GM21423 (cell line): ENCODE measurements at regions not wholly inside any gene's neighbourhood (a gene's known extent, or its start where the extent isn't known, plus 50 kb on each side); places are given as distances from the start of the nearest gene placed in this dataset.
"Not testable (repeated sequence)": the region's sequence is repeated elsewhere in the genome, so short reads cannot be mapped to it uniquely, and the experiment has no call there.

ENCODE experiments used
- ATAC-seq: cut with Tn5 transposase; IDR thresholded peaks from one replicate; pipeline ENCODE4 v1.9.1; 2021; ENCODE audit warnings: mild to moderate bottlenecking, moderate library complexity; ENCODE audit not compliant: unreplicated experiment

DNA sequence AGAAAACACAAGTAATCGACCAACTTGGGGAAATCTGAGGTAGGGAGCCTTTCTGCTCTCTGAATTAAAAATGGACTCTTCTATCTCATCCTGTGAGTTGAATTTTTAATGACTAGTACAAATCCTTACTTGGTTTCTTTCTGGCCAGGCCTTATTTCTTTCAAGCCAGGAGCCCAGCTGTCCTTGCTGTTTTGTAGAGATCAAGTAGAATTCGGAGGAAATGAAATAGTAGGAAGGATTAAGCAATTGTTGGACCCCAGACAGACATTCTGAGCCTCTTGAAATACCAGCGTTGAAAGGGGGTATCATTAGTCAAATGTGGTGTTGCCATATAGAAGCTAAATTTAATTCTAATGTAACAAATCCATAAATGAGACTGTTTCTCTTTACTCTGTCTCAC lies 53.7 kb upstream of the SMIM15 start:
- ATAC-seq, result no peak

DNA sequence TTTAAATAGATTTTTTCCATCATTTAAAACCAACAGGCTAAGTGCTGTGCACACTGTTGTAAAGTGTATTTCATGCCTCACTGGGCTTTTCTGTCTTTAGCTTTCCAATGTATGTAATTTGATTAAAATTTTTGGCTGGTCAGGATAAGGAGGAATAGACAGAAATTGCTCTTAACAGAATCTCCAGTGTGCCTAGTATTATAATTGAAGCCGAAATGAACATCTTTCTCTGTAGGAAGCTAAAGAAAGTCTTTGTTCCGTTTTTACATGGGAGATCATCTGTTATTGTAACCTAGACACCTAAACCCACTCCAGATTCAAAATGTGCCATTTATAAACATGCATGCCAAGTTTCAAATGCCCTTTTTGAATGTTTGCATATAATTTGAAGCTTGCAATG lies 54.5 kb upstream of the SMIM15 start:
- no peak for ATAC-seq

DNA sequence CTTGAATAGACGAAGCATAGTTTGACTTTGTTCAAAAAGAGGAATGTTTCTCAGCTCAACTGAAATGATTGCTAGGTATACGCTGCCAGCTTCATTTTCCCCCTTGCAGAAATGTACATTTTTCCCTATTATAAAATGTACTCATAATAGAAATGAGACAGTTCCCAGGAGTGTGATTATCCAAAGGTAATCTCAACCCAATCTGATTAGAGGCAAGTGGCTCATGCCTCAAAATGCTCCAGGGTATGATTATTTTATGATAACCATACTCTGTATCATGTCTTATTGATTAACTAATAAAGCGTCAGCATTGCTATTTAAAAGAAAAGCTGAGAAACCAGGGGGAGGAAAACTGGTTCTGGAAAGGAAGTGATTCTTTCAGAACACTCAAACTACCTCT lies 54.9 kb upstream of the SMIM15 start:
- ATAC-seq, result no peak

DNA sequence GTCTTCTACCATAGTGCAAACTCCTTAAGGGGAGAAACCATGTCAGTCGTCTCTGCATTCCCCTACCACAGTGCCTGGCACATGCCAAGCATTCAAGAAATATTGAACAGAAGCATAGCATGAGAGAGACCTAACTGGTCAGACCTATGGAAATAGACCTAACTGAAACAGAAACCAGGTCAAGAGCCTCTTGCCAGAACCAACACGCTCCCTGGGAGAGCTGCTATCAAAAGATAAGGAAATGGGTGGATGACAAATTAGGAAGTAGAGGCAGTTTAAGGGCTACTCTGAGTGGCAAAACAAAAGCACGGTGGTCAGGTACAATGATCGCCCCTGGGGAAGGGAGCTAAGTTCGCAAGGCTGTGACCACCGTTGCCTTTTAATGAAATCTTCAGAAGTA lies 66.0 kb upstream of the SMIM15 start:
- no peak for ATAC-seq

DNA sequence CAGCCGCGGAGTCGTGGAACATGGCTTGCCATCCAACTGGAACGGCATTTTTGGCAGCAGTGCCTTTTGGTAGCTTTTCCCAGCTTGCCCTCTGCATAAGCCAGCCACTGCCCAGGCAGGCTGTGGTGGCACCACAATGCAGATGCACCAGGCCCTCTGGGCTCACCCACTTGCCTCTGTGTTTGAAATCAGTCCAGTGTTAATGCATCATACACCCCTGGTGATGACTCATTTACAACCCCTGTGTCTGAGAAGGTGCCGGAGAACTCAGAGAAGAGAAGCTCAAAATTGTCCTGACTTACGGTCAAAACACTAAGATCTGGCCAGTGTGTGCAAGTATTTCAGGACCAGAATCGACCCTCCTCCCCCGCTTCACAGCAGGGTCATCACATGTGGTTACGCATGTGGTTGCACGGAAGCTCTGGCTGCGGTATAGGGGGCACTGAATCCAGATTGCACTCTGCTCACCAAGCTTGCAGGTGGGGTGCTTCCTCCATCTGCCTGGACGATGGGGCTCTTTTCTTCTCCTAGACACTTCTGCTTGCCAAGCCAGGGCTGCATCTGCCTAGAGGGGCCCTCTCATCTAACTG lies 66.5 kb upstream of the SMIM15 start:
- no peak for ATAC-seq

DNA sequence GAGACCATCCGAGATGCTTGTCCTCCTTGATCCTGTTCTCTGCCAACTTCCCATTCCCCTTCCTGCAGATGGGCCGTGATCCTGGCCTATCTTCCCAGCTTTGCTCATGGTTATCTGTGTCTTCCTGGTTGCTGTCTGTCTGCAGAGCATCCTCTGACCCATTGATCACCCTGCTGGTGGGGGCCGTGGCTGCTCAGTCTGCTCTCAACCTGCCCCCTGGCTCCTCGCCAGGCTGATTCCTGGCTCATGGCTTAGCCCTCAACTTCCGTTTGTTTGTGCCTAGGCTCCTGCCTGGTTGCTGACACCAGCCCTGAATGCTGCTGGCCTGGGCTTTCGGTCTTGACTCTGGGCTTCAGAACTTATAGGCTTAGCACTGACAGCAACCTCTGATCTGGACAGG lies 67.1 kb upstream of the SMIM15 start:
- ATAC-seq, result no peak

DNA sequence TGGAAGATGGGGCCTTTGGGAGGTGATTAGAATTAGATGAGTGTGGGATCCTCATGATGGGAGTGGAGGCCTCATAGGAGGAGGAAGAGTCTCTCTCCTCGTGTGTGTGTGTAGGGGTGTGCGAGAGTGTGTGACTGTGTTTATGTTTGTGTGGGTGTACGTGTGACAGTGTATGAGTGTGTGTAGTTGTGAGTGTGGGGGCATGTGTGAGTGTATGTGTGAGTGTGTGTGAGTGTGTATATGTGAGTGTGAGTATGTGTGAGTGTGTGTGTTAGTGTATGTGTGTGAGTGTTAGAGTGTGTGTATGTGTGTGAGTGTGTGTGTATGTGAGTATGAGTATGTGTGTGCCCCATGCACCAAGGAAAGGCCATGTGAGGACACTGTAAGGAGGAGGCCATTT lies 68.2 kb upstream of the SMIM15 start:
- ATAC-seq, result no peak

DNA sequence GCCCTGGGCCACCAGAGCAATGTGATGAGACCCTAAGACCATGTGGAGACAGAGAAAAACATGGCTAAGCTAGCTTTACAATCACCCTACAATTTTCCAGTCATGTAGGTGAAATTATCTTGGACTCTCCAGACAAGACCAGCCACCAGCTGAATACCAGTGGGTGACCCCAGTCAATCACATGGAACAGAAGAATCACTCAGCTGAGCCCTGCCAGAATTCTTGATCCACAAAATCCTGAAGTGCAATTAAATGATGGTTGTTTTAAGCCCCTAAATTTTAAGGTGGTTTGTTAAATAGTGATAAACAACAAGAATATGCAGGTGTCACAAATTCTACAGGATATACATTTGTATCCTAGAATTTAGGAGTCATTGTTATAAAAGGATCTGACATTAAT lies 69.5 kb upstream of the SMIM15 start:
- ATAC-seq, result no peak

DNA sequence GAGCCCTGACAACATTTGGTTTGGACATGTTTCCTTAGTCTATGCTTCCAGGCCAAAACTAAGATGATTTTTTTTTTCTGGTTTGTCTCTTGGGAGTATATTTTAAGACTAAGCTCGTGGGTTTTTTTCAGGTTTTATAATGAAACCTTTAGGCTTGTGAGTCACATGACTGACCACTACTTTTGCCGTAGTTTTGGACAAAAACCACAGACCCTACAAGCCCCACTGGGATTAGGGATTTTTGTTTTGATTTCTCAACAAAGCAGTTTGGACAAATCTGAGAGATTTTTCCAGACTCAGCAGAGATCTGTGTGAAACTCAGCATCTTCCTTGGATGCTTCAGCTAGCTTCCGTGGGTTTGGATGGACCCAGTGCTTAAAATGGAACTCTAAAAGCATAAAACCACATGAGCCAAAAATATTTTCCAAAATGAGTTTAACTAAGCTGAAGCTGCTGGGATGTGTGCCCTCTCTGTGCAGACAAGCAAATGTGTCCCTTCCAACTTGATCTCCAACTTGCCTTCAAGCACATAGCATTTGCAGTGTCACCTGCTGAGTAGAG lies 70.3 kb upstream of the SMIM15 start:
- ATAC-seq, result no peak

DNA sequence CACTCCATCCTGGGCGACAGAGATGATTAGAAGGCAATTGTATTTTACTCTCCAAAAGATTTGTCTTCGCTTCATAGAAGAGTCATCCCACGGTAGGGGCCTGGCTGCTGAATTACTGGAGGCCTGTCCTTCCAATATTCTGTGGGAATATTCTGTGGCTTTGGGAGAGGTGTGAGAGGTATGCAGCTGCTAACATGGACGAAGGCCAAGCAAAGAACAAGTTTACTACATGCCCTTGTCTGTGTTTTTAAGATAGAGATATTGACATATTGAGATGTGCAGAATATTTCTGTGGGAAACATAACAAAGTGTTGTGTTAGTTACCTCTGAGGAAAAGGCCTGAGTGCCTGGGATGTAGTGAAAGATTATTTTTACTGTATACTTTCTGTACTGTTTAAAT lies 71.8 kb upstream of the SMIM15 start:
- ATAC-seq, result no peak

DNA sequence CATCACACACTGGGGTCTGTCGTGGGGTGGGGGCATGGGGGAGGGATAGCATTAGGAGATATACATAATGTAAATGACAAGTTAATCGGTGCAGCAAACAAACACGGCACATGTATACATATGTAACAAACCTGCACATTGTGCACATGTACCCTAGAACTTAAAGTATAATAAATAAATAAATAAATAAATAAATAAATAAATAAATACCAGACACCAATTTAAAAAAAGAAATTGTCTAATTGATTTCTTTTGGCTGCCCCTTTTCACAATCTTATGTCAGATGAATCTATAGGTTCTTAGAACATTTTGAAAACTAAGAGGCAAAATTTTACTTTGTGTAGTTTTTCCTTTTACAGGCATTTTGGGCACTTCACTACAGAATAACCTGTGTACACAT lies 74.4 kb upstream of the SMIM15 start:
- not testable (repeated sequence) for ATAC-seq

DNA sequence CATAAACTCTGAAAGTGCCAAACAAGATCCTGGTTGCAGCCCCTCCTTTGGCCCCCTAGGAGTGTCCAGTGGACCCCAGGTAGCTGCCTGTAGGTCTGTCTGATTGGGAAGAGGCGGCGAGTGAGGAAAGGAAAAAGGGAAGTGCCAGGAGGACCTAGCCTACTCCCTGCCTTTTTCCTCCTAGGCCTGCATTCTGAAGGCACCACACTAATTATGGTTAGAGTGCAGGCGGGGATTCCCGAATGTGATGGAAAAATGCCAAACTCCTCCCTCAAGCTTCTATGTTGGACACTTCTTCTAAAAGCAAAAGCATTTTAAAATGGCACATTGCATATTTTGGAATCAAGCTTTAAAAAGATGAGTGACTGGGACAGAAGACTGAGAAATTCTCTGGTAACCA lies 83.2 kb upstream of the SMIM15 start:
- ATAC-seq, result no peak

DNA sequence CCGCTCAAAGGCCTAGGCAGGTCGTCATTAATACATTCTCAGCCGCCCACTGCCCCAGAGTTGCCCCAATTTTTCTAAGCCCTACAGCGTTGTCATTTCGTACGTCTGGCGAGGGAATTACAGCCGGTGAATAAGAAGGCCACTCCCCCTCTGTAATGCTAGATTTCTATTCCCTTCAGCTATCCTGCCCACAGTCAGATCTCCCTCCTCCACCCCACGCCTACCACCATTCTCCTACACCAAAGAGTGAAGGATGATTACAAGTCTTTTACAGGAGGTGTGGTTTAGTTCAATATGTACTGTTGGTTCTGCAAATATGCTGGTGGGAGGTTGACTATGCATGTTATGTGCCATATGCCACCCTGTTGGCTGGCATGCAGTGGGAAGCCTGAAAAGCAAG lies 83.7 kb upstream of the SMIM15 start:
- ATAC-seq, result no peak

DNA sequence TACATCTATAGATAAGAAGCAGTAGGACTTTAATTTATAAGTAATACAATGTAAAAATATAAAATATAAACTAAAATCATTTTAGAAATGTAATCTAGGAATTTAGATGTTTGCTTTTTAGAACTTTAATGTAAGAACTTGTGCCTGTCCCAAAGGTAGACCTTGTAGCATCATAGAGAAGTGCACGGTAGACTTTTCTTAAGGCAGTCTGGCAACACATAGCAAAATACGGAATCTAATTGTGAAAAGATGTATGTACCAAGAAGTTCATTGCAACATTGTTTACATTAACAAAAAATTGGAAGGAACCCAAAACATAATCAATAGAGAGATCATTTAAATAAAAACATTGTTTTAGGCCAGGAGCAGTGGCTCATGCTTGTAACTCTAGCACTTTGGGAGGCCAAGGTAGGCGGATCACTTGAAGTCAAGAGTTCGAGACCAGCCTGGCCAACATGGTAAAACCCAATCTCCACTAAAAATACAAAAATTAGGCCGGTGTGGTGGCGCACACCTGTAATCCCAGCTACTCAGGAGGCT lies 84.6 kb upstream of the SMIM15 start:
- ATAC-seq, result no peak

DNA sequence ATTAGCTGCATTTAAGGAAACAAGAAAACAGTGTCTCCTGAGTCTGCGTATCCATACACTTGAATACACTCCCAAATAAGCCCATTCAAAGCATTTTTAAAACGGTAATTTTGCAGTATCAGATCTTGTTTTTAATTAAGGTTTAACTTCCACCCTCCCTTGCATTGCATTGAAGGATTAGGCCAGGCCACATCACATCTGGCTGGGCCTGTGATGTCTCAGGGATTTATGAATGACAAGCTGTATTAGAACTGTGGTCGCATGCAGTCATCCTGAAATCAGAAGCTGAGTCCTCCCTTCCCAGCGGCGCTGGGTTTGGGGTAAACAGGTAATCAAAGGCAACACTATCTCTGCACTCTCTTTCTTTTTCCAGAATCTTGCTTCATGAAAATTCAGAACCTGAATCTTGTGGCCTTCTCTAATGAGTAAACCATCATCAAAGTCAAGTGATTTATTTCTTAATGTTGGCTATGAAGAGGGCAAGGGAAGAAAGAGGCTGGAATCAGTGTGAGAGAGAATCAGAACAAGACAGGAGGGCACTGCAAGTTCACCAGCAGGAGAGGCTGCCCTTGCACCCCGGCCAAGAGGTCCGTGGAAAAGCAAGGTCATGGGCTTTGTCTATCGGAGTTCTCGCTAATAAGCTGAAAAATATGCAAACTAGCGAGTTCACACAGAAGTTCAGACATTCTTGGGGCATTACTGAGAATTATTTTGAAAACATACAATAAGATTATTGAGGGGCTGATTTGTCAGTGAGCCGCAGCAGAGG lies 80.0 kb upstream of the ZSWIM6 start:
- ATAC-seq, result no peak

DNA sequence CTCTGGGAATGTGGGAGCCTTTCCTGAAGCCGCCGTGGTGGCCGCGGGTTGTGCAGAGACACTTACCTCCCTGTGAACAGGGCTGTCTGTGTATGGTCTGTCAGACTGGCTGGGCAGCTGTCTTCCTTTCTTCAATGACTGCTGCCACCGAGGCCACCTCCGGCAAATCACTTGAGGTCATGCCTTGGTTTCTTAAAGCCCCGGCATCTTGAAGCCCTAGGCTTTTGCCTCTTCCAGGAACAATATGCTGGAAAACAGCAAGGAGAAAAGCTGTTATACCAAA lies 79.5 kb upstream of the ZSWIM6 start:
- no peak for ATAC-seq

DNA sequence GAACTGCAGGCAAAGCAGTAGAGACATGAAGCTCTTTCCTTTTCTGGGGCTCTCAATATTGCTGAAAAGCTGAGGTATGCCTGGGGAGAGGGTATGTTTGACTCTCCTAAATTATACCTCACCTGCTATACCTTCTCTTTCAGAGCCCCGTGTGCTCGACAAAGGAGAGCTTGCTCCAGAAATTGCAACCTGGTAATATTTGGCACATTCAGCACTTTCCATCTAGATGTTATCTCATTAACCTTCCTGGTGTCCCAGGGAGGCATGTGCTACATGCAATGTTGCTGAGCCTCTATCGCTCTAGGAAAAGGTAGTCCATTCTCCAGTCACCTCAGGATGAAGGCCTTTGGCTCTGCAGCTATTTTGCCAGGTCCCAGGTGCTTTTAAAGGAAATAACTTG lies 78.5 kb upstream of the ZSWIM6 start:
- ATAC-seq, result no peak

DNA sequence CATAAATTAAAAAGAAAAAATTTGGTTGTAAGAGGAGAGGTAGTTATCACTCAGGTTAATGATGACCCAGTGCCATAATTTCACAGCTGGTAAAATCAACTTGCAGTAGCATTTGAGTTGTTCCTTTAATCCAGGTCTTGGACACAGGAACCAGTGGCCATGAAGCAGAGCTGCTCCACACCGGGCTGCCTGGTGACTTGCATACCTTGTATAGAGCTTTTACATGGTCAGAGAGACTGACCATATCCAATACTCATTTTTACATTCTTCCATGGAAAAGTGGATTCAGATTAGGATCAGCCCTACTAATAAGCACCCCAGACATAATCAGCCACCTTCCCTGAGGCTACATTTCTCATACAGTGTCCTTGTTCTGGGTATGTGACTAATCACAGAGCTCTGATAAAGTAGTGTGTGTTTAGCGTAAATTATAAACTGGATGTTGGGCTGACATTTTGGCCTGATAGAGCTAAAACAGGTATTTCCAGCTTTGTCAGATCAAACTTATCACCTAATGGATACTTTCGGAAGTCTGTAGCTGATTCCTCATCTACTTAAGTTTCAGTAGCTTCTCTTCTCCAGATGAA lies 77.0 kb upstream of the ZSWIM6 start:
- ATAC-seq, result no peak

DNA sequence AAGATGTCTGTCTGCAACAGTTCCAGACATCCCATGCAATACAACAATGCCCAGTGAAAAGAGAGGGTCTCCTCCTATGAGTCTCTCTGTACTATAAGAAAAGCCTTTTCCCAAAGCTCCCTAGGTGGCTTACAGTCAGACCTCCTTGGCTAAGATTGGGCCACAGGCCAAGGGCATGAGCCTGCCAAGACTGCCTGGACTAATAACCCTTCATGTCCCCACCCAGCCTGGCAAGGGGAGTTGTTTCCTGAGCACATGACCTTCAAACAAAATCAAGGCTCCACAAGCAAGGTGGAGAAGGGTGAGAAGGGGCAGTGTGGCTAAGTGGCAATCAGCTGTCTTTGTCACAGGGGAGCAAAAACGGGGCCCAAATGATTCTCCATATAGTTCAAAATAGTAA lies 75.6 kb upstream of the ZSWIM6 start:
- no peak for ATAC-seq

DNA sequence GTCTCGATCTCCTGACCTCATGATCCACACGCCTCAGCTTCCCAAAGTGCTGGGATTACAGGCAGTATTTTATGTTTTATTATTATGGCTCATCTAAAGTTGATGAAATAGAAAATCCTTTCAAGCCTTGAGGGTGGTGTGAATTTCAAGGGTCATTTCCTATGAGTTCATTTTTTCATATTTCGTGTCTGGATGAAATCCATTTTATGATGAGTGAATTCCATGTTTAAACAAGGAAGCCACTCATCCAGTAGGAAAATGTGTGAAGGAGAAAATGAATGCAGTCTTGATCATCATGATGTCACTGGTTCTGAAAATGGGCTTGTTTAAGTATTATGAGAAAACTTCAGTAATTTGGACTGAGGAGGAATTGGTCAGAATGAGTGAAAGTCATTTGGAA lies 74.6 kb upstream of the ZSWIM6 start:
- no peak for ATAC-seq

DNA sequence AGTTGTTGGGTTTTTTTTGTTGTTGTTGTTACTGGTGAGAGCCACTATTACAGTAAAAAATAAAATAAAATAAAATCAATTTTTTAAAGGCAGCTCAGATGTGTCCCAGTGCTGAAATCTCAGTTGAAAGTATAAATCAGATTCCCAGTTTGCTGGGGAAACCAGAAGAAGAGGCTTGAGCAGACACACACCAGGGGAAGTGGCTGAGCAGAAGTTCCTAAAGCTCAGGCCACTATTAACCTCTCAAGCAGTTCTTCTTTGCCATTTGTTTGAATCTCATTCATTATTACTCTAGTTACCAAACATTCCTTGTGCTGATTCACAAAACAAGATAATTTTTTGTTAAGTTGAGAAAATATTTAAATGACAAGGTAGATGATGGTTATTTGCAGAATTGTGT lies 70.9 kb upstream of the ZSWIM6 start:
- ATAC-seq, result no peak

DNA sequence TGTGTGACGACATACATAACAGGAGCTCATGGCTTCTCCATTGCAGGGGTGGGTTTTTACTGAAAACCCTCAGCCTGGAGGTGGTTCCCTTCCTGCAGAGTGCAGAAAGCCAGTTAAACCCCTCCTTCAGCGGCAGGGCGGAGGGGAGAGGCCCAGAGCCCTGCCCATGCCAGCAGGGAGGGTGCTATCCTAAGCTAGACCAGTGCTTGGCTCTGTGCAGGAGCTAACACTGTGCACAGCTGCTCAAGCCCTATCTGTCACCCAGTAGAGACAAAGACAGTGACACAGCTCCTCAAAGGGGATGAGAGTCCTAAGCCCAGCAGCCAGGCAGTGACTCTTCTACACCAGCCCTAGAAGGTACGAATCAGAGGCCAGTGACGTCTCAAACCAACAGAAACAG lies 70.0 kb upstream of the ZSWIM6 start:
- ATAC-seq, result no peak
